Activated CD4-positive, CD25-positive, alpha-beta regulatory T cell treated with anti-CD3 and anti-CD28 coated beads, Interleukin-2, amount 50 U/mL, for 16 hours (primary cell): ENCODE measurements at regions not wholly inside any gene's neighbourhood (a gene's known extent, or its start where the extent isn't known, plus 50 kb on each side); places are given as distances from the start of the nearest gene placed in this dataset.

Source experiments
- DNase-seq: peaks from one replicate; pipeline ENCODE4 v3.0.0-alpha.2; 2020; ENCODE audit warnings: low read depth, low spot score

- DNase-seq: no peak
These were observed 185.0 kb upstream of the SGK1 start for GRCh38 chr6:134502614-134503549.

GRCh38 chr6:134495890-134496248 lies 178.0 kb upstream of the SGK1 start:
- DNase-seq: no peak

- DNase-seq: no peak
These were observed 177.4 kb upstream of the SGK1 start for GRCh38 chr6:134495203-134495889.

GRCh38 chr6:134493789-134494188 lies 175.9 kb upstream of the SGK1 start:
- DNase-seq: no peak

GRCh38 chr6:134491477-134491876 lies 173.6 kb upstream of the SGK1 start:
- no peak for DNase-seq

GRCh38 chr6:134482593-134483270 lies 164.8 kb upstream of the SGK1 start:
- no peak for DNase-seq

- no peak for DNase-seq
These were observed 164.1 kb upstream of the SGK1 start for GRCh38 chr6:134481966-134482365.

- DNase-seq: no peak
These were observed 162.7 kb upstream of the SGK1 start for GRCh38 chr6:134480593-134480992.

- no peak for DNase-seq
These were observed 161.0 kb upstream of the SGK1 start for GRCh38 chr6:134478764-134479399.

- no peak for DNase-seq
These were observed 160.2 kb upstream of the SGK1 start for GRCh38 chr6:134477991-134478635.

- DNase-seq: no peak
These were observed 157.0 kb upstream of the SGK1 start for GRCh38 chr6:134474955-134475354.

GRCh38 chr6:134472661-134473060 lies 154.7 kb upstream of the SGK1 start:
- DNase-seq: no peak

GRCh38 chr6:134472046-134472445 lies 154.1 kb upstream of the SGK1 start:
- DNase-seq: no peak

GRCh38 chr6:134470457-134470975 lies 152.6 kb upstream of the SGK1 start:
- DNase-seq: no peak

- DNase-seq: no peak
These were observed 152.0 kb upstream of the SGK1 start for GRCh38 chr6:134469702-134470456.

GRCh38 chr6:134468633-134469032 lies 150.7 kb upstream of the SGK1 start:
- DNase-seq: no peak

- DNase-seq: no peak
These were observed 149.7 kb upstream of the SGK1 start for GRCh38 chr6:134467620-134468019.

- DNase-seq: no peak
These were observed 149.0 kb upstream of the SGK1 start for GRCh38 chr6:134466771-134467525.

- no peak for DNase-seq
These were observed 146.9 kb upstream of the SGK1 start for GRCh38 chr6:134464690-134465411.
